Muscle layer of colon (tissue), 2 donors: ENCODE measurements at regions not wholly inside any gene's neighbourhood (a gene's known extent, or its start where the extent isn't known, plus 50 kb on each side); places are given as distances from the start of the nearest gene placed in this dataset.
"Not testable (repeated sequence)": the region's sequence is repeated elsewhere in the genome, so short reads cannot be mapped to it uniquely, and the experiment has no call there.

Source experiments
- H3K27ac ChIP-seq: one replicate; pipeline ENCODE4 v1.7.0; 2013; ENCODE audit warnings: low read depth, mild to moderate bottlenecking, low read length, moderate library complexity
- H3K27me3 ChIP-seq, 2 donors: one replicate each; pipeline ENCODE4 v1.7.0; 2013; ENCODE audit warnings: low read length in 2 of 2, mild to moderate bottlenecking in 2 of 2; ENCODE audit not compliant: insufficient read depth in 2 of 2, control insufficient read depth in 1 of 2
- H3K36me3 ChIP-seq: one replicate; pipeline ENCODE4 v1.7.0; 2013; ENCODE audit warnings: mild to moderate bottlenecking, low read length; ENCODE audit not compliant: insufficient read depth
- H3K4me1 ChIP-seq: one replicate; pipeline ENCODE4 v1.7.0; 2013; ENCODE audit warnings: mild to moderate bottlenecking, low read length; ENCODE audit not compliant: insufficient read depth
- H3K4me3 ChIP-seq, 2 donors: one replicate each; pipeline ENCODE4 v1.7.0; 2013; ENCODE audit warnings: low read length in 2 of 2, low read depth in 1 of 2, mild to moderate bottlenecking in 1 of 2, moderate library complexity in 1 of 2
- H3K9ac ChIP-seq: one replicate; pipeline ENCODE4 v1.7.0; 2013; ENCODE audit warnings: low read length
- H3K9me3 ChIP-seq: one replicate; pipeline ENCODE4 v1.7.0; 2013; ENCODE audit warnings: mild to moderate bottlenecking, low read length
- donor health status: abdominal sarcoma.
- donor health status: Adenocarcinoma of cecum.

DNA sequence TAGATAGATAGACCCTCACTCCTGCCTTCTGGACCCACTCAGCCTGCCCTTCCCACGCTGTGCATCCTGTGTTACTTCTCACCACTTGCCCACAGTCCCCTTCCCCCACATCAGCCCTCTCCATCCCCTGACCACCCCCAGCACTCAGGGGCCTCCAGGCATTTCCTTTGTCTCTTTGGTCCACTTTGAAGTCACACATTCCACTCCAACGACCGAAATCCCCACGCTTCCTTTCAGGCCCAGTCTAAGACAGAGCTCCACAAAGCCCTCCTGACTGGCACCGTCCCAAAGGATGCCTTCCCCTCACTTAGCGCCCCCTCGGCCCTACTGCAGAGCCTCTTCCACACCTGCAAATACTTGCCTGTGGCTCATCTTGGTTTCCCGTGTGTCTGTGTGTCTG lies 83.8 kb downstream of the FOXF2 start:
- H3K27ac ChIP-seq: no peak overlapping the region
- H3K4me1 ChIP-seq: no peaks in the 10 kb centered on the region
- no peaks in the 10 kb centered on the region for H3K36me3 ChIP-seq
- H3K27me3 ChIP-seq: no peaks in the 10 kb centered on the region
- H3K9me3 ChIP-seq: no peaks in the 10 kb centered on the region
- H3K9ac ChIP-seq: no peak overlapping the region
- no peak overlapping the region for H3K4me3 ChIP-seq

DNA sequence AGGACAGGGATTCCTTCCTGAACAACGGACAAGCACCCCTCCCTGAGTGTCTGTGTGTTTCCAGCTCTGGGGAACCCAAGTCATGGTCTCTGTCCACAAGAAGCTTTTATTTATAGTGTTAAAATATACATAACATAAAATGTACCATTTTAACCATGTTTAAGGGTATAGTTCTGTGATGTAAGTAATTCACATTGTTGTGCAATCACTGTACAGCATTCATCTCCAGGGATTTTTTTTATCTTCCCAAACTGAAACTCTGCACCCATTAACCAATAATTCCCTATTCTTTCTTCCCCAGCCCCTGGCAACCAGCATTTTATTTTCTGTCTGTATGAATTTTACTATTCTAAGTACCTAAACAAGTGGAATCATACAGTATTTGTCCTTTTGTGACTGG lies 84.2 kb downstream of the FOXF2 start:
- H3K27ac ChIP-seq: no peak overlapping the region
- no peak overlapping the region for H3K9ac ChIP-seq
- no peaks in the 10 kb centered on the region for H3K4me1 ChIP-seq
- no peak overlapping the region for H3K4me3 ChIP-seq
- H3K36me3 ChIP-seq: no peaks in the 10 kb centered on the region
- no peaks in the 10 kb centered on the region for H3K9me3 ChIP-seq
- no peaks in the 10 kb centered on the region for H3K27me3 ChIP-seq

DNA sequence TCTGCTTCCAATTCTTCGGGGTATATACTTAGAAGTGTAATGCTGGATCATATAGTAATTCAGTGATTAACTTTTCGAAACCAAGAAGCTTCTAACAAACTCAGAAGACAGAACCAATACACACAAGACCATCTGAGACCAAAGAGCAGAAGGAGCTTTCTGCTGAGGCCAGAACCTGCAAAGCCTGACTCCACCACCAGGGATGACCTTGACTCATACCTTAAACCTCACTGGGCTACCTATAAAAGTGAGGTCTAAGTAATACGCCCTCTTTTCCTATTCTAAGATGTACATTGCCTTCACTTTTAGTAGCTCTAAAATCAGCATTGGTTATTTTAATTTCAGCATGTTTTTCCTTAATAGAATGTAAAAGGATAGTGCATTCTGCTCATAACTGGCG lies 84.8 kb downstream of the FOXF2 start:
- Histone ChIP-seq H3K36me3 (no peaks in the 10 kb centered on the region), H3K4me3 (no peak overlapping the region), H3K9me3 (no peaks in the 10 kb centered on the region), H3K9ac (no peak overlapping the region), H3K27me3 (no peaks in the 10 kb centered on the region), H3K4me1 (no peaks in the 10 kb centered on the region), H3K27ac (no peak overlapping the region)

DNA sequence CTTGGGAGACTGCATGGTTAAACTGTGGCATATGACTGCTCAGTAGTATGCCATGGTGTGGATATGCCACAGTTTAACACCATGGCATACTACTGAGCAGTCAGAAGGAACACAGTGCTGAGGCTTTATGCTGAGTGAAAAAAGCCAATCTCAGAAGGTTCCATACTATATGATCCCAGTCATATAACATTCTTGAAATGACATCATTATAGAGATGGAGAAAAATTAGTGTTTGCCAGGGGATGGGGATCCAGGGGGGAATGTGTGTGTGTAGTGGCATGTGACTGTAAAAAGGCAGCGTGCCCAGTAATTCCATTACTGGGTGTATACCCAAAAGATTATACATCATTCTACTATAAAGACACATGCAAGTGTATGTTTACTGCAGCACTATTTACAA lies 85.8 kb downstream of the FOXF2 start:
- Histone ChIP-seq H3K9ac (no peak overlapping the region), H3K4me1 (no peaks in the 10 kb centered on the region), H3K4me3 (no peak overlapping the region), H3K27me3 (no peaks in the 10 kb centered on the region), H3K9me3 (no peaks in the 10 kb centered on the region), H3K27ac (no peak overlapping the region), H3K36me3 (no peaks in the 10 kb centered on the region)

DNA sequence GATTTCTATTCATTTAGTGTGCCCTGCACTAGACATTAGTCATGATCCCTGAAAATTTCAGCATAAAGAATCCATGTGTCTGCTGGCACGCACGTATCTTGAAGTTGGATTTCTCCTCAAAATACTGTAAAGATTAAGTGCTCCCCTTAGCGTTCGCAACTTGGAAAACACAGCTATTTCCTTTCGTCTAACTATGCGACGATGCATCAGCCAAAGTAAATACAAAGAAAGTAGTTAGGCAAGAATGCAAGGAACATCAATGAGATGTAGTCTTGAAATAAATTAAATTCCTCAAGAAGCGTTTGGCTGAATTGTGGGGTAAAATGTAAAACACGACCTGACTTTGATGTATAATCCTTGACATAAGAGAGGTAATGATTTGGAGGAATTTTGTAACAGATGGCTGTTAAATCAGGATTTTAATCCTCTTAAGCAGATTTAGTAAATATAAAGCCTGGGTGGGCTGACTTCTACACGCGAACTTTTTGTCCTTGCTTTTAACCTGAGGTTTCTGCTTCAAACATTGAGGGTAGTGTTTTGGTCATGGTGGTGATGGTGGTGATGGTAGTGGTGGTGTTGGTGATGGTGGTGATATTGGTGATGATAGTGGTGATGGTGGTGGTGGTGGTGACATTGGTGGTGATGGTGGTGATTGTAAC lies 88.2 kb downstream of the FOXF2 start:
- Histone ChIP-seq H3K9me3 (no peaks in the 10 kb centered on the region), H3K4me3 (no peak overlapping the region), H3K27ac (no peak overlapping the region), H3K36me3 (no peaks in the 10 kb centered on the region), H3K4me1 (no peaks in the 10 kb centered on the region), H3K27me3 (no peaks in the 10 kb centered on the region), H3K9ac (no peak overlapping the region)

DNA sequence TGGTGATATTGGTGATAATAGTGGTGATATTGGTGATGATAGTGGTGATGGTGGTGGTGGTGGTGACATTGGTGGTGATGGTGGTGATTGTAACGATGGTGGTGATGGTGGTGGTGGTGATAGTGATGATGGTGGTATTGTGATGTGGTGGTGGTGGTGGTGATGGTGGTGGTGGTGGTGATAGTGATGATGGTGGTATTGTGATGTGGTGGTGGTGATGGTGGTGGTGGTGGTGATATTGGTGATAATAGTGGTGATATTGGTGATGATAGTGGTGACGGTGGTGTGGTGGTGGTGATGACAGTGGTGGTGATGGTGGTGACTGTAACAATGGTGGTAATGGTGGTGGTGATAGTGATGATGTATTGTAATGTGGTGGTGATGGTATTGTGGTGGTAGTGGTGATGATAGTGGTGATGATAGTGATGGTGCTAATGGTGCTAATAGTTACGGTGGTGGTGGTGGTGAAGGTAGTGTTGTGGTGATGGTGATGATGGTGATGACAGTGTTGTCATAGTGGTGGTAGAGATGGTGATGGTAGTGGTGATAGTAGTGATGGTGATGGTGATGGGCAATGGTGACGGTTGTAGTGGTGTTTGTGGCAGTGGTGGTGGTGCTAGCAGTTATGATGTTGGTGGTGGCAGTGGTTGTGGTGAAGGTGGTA lies 88.9 kb downstream of the FOXF2 start:
- H3K36me3 ChIP-seq, H3K27me3 ChIP-seq, H3K27ac ChIP-seq, H3K9ac ChIP-seq, H3K4me1 ChIP-seq, H3K4me3 ChIP-seq, H3K9me3 ChIP-seq: not testable (repeated sequence)

DNA sequence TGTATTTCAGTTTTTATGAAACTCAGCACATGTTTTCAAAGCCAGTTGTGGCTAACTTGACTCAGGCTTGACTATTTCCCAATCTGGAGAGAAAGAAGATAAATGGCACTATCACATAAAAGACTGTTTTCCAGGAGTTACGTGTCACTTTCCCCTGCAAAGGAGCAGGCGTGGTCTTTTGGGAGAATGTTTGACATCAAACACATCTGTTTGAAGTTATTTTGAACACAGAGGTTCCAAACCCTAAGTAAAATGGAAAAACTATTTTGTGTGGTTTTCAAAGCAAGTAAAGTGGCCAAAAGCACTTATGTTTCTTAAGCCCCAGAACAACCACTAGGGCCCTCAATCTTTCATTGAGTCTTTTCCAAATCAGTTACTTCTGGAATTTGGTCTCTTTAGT lies 89.7 kb downstream of the FOXF2 start:
- no peak overlapping the region for H3K27ac ChIP-seq
- no peaks in the 10 kb centered on the region for H3K36me3 ChIP-seq
- no peaks in the 10 kb centered on the region for H3K9me3 ChIP-seq
- H3K27me3 ChIP-seq: no peaks in the 10 kb centered on the region
- no peak overlapping the region for H3K9ac ChIP-seq
- no peaks in the 10 kb centered on the region for H3K4me1 ChIP-seq
- no peak overlapping the region for H3K4me3 ChIP-seq

DNA sequence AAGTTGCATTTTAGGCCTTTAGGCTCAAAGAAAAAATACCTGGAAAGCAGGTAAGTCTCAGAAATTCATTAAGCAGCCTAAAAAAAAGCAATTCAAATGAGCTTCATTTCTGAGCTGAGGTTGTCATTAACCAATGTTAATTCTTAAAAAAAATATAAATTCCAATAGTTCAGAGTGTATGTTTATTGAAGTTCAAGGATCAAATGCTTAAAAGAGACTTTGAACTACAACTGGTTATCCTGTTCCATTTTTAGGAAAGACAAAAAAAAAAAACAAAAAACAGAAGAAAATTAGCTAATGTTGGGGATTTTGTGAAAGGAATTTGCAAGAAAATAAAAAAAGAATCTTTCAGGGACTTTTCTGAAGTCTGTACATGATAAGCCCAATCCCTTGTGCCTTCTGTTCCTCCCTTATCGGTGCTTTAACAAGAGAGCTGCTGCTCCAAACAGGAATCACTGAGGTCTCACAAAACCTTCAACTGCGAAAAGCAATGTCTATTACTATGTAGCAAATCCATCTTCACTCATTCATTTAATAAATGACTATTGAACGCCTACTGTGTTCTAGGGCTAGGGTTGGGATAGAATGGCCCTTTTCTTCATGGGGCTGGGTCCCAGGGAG lies 90.3 kb downstream of the FOXF2 start:
- Histone ChIP-seq H3K27me3 (no peaks in the 10 kb centered on the region), H3K9me3 (no peaks in the 10 kb centered on the region), H3K36me3 (no peaks in the 10 kb centered on the region), H3K4me3 (no peak overlapping the region), H3K9ac (no peak overlapping the region), H3K4me1 (no peaks in the 10 kb centered on the region), H3K27ac (no peak overlapping the region)

DNA sequence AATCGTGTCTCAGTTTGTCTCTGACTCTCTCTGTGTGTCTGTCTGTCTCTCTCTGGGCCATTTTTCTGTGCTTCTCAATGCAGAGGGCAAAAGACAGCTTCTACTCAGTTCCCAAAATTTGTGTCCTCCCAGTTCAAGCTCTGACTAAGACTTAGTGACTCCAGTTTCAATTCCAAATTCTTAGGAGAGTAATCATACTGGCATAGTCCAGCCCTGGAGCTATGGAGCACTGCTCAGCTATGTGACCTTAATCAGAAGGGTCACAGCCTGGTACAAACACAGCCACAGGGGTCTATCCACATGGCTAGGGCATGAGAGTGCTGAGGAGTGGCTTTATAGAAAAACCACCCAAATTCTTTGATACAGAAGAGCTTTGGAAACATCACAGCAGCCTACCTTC lies 91.9 kb downstream of the FOXF2 start:
- no peak overlapping the region for H3K4me3 ChIP-seq
- H3K36me3 ChIP-seq: no peaks in the 10 kb centered on the region
- no peaks in the 10 kb centered on the region for H3K4me1 ChIP-seq
- no peaks in the 10 kb centered on the region for H3K9me3 ChIP-seq
- no peaks in the 10 kb centered on the region for H3K27me3 ChIP-seq
- no peak overlapping the region for H3K27ac ChIP-seq
- H3K9ac ChIP-seq: no peak overlapping the region

DNA sequence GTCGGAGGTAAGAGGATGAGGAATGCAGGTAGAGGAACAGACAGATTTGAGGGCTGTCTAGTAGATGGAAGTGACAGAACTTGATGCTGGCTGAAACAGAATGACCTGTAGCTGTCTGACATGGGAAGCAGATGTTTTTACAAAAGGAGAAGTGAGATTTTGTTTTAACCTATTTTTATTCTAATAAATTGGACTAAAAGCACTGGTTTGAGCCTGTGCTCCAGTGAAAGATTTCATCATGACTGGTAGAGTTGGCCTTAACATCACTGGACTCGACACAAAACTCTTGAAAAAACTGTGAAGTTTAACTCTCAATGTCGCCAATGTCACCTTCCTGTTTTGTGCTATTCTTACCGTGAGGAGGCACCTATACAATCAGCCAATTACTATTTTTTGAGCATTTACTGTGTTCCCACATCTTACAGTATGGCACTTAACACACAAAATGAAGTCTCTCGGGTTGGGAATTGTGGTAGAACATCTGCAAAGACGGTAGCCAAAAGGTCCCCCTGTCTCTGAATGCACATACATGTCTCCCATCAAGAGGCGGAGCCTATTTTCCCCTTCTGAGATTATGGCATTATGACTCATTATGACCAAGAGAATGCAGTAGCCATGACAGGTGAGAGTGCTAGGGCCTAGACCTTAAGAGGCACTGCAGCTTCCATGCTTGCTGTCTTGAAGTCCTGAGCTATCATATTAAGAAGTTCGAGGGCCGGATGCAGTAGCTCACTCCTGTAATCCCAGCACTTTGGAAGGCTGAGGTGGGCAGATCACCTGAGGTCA lies 93.2 kb downstream of the FOXF2 start:
- Histone ChIP-seq H3K27me3 (no peaks in the 10 kb centered on the region), H3K36me3 (no peaks in the 10 kb centered on the region), H3K4me1 (no peaks in the 10 kb centered on the region), H3K9ac (no peak overlapping the region), H3K27ac (no peak overlapping the region), H3K9me3 (no peaks in the 10 kb centered on the region), H3K4me3 (no peak overlapping the region)

DNA sequence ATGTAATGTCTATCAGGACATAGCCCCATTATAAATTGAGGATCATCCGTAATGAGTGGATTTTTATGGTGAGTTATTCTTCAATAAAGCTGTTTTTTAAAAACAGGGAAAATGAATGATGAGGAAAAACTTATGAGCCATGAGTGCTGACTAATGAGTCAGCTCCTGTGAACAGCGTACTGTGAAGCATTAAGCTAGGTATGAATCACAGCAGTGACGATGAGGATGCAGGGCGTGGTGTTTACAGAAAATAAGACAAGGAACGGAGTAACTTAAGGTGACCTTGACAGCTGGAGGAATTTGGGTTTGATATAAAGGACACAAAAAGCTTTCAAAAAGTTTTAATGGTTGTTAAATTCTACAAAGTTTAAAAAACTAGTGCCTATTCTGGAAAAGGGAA lies 96.3 kb downstream of the FOXF2 start:
- no peaks in the 10 kb centered on the region for H3K36me3 ChIP-seq
- H3K9ac ChIP-seq: no peak overlapping the region
- no peak overlapping the region for H3K4me3 ChIP-seq
- no peaks in the 10 kb centered on the region for H3K27me3 ChIP-seq
- H3K27ac ChIP-seq: no peak overlapping the region
- no peaks in the 10 kb centered on the region for H3K9me3 ChIP-seq
- no peaks in the 10 kb centered on the region for H3K4me1 ChIP-seq
